GM12865 (cell line): ENCODE measurements at regions not wholly inside any gene's neighbourhood (a gene's known extent, or its start where the extent isn't known, plus 50 kb on each side); places are given as distances from the start of the nearest gene placed in this dataset.

Source experiments
- DNase-seq: peaks from one replicate; pipeline ENCODE4 v3.0.0; 2010; ENCODE audit warnings: low read depth
- H3K4me3 ChIP-seq: 2 replicates; pipeline ENCODE4 v1.5.1; 2011; ENCODE audit warnings: mild to moderate bottlenecking, low read depth, low read length, control low read depth
- TF ChIP-seq, protein P1 (sequence below): IDR thresholded peaks from 2 replicates; pipeline ENCODE4 v1.5.1; 2011; ENCODE audit warnings: low read length, control low read depth, low read depth, inconsistent platforms; ENCODE audit not compliant: insufficient read depth; ENCODE audit errors: missing control alignments

DNA sequence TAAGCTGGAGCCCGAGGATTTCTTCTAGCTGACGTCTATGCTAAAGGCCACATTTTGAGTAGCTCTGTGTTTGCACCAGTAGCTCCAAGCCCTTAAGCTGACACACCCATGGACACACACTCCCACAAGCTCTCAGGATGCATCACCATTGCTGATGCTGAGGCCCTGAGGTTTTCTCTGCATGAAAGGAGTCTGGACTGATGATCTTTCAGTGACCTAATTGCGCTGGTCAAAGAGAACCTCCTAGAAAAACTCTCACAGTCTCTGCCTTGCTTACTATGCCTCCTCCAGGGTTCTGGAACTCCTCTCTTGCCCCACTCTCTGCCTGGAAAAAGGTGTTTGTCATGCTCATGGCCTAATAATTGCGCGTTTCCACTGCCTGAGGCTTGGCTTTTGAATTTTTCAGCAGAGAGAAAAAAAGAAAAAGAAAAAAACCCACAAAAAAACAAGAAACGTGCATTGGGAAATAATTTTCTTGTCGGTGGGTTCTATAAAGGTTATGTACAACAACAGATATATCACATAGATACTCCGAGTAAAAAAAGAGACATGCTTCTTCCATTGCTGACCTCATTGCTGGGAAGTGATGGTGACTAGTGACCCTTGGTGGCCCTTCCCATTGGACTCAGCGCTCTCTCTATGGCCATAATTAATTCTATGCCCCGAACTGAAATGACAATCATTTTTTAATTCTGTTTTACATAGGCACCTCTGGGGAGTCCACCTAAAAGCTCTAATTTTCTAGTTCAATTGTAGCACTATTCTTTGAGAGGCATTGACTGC, 297.0 kb downstream of the TDRD15 start:
- no peak for DNase-seq
- no peak overlapping the region for H3K4me3 ChIP-seq
- TF ChIP-seq, protein P1, sequence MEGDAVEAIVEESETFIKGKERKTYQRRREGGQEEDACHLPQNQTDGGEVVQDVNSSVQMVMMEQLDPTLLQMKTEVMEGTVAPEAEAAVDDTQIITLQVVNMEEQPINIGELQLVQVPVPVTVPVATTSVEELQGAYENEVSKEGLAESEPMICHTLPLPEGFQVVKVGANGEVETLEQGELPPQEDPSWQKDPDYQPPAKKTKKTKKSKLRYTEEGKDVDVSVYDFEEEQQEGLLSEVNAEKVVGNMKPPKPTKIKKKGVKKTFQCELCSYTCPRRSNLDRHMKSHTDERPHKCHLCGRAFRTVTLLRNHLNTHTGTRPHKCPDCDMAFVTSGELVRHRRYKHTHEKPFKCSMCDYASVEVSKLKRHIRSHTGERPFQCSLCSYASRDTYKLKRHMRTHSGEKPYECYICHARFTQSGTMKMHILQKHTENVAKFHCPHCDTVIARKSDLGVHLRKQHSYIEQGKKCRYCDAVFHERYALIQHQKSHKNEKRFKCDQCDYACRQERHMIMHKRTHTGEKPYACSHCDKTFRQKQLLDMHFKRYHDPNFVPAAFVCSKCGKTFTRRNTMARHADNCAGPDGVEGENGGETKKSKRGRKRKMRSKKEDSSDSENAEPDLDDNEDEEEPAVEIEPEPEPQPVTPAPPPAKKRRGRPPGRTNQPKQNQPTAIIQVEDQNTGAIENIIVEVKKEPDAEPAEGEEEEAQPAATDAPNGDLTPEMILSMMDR, result no peak

DNA sequence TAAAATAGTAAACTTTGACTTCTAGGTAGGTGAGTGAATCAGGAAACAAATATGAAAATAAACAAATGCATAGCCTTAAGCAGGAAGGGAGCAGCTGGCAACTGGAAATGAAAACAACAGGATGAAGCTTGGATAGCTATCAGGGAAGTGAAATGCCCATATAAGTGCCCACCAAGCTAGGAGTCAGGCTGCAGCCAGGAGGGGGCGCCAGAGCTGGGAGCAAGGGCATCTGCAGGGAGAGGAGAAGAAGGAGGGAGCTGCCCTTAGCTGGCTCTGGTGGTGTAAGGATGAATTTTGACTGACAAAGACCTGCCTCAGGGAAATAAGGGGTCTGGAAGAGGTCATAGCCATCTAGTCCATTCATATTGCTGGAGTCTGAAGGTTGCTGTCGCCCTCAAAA, 298.3 kb downstream of the TDRD15 start:
- DNase-seq, result peak; percentile 64
- no peak overlapping the region for H3K4me3 ChIP-seq
- TF ChIP-seq, protein P1, result peak; percentile 76

DNA sequence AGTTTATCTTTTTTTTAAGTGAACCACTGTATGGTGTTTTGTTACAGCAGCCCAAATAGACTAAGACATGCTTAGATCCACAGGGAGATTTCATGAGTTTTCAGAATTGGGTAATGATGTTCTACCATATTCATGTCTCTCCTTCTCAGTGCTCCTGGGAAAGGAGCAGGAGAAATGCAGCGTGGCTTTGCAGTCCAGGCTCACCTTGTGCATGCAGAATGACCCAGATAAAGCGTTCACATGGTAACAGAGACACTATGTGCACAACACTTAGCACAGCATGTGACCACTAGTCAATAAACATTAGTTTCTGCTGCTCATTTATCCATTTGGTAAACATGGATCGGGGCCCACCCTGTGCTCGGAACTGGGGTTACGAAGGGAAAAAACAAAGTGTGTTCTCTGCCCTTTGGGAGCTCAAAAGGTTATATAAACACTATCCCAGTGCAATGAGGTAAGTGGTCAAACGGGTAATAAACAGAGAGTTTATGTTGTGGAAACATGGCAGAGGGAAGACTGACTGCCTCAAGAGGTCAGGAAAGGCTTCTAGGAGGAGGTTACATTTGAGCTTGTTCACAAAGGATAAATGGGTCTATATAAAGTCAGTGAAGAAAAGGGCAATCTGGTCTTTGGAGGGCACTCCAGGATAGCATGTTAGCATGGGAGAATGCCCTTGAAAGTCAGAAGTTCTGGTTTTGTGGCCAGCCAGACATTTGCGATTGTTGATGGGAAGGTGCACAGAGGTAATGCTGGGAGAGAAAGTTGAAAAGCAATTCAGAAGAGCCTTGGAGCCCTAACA, 299.2 kb downstream of the TDRD15 start:
- TF ChIP-seq, protein P1, result no peak
- H3K4me3 ChIP-seq, result no peak overlapping the region
- no peak for DNase-seq

DNA sequence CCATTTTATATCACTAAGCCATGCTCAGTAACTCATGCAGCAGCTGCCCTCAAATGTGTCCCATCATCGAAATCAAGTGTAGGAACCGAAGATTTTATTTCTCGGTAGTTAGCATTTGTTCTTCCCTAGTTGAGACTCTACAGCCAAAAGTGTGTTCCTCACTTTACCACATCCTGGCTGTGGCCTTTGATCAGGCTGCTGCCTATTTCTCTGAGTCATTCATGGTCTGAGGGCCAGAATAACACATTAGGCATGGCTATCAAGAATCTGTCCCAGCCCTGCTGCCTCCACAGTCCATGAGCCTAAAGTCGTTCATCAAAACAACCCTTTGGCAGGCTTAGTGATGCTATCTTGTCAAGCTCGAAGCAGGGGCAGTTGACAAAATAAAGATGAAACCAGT, 300.1 kb downstream of the TDRD15 start:
- TF ChIP-seq, protein P1, result no peak
- DNase-seq, result peak; percentile 12
- no peak overlapping the region for H3K4me3 ChIP-seq

DNA sequence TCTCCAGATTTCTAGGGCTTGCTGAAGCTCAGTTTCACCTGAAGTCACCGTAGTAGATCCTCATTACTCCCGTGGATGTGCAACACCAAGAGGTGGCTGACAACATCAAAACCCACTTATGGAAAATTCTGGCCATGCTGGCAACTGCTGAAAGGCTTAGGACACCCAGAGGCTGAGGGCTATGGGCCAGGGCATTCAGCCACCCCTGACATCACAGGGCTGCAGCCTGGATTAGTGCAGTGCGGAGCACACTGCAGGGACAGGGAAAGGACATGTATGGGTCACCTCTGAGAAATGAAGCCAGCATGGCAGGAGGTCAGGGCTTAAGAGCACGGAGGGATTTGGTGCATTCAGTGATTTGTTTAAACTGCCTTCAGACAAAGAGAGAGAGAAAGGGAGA, 300.6 kb downstream of the TDRD15 start:
- no peak for DNase-seq
- TF ChIP-seq, protein P1, result no peak
- no peak overlapping the region for H3K4me3 ChIP-seq

GRCh38 chr2:21427606-21428005, 303.8 kb downstream of the TDRD15 start:
- no peak overlapping the region for H3K4me3 ChIP-seq
- TF ChIP-seq, protein P1, result no peak
- DNase-seq, result peak; percentile 46

- no peak for DNase-seq
- TF ChIP-seq, protein P1, result no peak
- H3K4me3 ChIP-seq, result no peak overlapping the region
Measured at GRCh38 chr2:21428754-21429153, 305.0 kb downstream of the TDRD15 start.
